Occipital lobe (tissue), 1 donor: ENCODE measurements at regions not wholly inside any gene's neighbourhood (a gene's known extent, or its start where the extent isn't known, plus 50 kb on each side); places are given as distances from the start of the nearest gene placed in this dataset.

Source experiments
- DNase-seq: peaks from one replicate; lab custom pipeline; 2025; lab: John Stamatoyannopoulos, UW

- DNase-seq: no peak
Observed at GRCh38 chr19:31402529-31403316, 53.5 kb upstream of the TSHZ3 start.

DNA sequence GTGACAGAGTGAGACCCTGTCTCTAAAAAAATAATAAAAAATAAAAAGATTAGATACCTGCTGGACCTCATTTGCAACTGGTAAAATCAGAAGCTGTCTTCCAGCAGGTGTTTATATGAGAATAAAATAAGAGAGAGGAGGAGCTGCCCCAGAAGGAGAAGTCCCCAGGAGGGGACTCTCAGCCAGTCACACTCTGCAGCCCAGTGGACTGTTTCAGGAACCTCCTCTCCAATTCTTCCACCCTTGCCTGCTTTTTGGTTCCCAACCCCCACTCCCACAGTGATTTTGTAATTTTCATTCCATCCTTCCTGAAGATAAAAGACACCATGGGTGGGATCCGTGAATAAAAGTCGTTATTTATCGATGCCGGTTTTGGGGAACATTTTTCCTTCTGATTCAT lies 56.9 kb upstream of the TSHZ3 start:
- DNase-seq: no peak

GRCh38 chr19:31408460-31409124 lies 59.4 kb upstream of the TSHZ3 start:
- DNase-seq: no peak

GRCh38 chr19:31413353-31413752 lies 64.1 kb upstream of the TSHZ3 start:
- no peak for DNase-seq

DNA sequence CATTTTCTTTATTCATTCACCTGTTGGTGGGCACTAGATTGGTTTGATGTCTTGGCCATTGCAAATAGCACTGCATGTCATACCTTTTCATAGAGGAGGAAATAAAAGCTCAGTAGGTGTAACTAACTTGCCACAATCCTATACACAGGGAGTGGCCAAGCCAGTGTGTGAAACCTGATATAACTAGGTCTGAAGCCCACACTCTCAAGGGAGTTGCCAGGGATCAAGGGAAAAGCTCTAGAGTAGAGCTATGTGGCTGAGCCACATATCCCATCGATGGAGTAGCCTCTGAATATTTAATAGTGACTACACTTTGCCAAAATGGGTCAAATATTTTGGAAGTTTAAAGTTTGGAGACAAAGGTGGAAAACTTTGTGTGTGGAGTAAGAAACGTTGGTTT lies 66.1 kb upstream of the TSHZ3 start:
- no peak for DNase-seq

DNA sequence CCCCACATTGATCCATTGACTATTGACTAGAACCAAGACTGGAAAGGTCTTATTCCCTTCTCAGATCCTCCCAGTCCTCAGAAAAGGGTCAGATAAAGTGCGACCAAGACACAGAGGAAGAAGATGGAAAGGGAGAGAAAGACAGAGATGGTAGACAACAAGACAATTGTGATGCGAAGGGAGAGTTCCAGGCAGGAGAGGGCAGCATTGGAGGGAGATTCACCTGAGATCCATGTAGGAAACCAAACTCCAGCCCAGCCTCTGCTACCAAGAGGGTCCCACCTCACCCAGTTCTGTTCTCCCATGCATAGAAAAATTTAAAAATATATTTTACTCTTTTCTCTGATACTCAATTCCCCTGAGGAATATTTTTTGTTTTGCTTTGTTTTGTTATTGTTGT lies 67.3 kb upstream of the TSHZ3 start:
- no peak for DNase-seq

- no peak for DNase-seq
Observed at GRCh38 chr19:31418055-31418454, 68.8 kb upstream of the TSHZ3 start.

GRCh38 chr19:31418692-31419430 lies 69.6 kb upstream of the TSHZ3 start:
- DNase-seq: no peak

DNA sequence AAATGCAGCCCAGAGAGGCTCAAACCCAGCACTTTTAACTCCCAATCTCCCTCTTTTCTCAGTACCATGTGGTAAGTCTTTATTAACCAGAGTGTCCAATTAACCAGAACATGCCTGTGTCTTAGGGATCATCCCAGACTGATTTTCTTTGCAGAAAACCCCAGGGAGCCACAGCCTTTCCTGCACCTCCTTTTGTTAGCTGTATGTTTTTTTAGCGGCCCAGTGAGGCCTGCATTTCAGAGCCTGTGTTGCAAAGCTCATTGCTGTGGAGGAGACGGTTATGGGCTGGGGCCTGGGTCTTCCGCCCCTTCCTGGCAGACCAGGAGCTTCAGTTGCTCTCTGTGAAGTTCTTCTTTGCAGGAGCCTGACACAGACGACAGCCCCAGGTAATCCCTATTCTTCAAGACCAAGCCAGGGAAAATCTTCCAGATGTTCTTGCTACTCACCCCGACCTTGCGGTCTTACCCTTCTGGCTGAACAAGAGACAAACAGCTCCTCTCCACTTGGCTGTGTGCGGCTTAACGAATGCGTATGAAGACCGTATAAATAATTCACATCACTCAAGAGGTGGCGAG lies 70.7 kb upstream of the TSHZ3 start:
- no peak for DNase-seq

DNA sequence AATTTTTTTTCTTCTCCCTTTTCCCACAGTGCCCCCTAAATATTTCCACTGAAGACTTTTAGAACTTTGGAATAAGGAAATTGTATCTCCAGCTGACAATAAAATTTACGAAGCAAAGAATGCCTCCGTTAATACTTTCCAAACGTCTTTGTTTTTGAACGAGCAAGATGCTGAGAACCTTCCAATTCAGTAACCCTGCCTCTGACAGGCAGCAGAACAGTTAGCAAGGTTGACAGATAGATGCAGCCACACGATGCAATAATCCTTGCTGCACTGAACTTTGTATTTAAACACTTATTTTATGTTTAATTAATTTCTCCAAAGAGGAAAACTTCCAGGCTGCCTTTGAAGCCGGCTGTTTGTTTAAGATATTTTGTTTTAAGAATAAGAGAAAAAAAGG lies 71.8 kb upstream of the TSHZ3 start:
- DNase-seq: no peak

DNA sequence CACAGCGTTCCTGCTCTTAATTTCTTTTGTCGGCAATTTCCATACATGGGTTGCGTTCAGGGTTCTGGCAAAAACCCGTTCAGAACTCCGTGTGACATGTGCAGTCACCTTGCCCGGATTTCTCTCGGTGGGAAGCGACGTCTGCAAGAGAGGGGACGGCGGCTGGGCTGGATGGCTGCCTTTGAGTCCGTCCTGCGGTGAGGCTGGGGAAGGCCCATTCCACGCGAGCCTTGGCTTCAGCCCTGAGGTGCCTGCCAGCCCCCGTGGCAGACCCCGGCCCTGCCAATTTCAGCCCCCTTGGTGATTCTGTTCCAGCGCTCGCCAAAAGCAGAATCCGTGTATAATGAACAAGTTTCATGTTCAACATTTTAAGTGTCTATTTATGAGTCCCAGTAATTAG lies 72.6 kb upstream of the TSHZ3 start:
- no peak for DNase-seq

DNA sequence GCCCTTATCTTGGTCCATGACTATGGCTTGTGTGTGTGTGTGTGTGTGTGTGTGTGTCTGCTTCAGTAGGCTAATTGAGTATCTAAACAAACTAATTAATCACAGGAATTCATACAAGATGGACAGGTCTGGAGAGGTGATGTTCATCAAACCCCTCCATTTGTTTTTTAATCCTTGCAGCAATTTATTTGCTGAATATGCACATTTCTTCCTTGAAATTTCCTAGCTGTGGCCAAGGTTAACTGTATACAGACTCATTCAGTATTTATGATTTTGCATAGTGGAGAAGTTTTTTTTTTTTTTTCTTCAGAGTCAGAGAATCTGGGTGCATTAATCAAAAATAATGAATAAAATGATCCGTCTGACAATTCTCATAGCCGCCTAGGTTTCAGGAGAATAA lies 74.7 kb upstream of the TSHZ3 start:
- DNase-seq: no peak

DNA sequence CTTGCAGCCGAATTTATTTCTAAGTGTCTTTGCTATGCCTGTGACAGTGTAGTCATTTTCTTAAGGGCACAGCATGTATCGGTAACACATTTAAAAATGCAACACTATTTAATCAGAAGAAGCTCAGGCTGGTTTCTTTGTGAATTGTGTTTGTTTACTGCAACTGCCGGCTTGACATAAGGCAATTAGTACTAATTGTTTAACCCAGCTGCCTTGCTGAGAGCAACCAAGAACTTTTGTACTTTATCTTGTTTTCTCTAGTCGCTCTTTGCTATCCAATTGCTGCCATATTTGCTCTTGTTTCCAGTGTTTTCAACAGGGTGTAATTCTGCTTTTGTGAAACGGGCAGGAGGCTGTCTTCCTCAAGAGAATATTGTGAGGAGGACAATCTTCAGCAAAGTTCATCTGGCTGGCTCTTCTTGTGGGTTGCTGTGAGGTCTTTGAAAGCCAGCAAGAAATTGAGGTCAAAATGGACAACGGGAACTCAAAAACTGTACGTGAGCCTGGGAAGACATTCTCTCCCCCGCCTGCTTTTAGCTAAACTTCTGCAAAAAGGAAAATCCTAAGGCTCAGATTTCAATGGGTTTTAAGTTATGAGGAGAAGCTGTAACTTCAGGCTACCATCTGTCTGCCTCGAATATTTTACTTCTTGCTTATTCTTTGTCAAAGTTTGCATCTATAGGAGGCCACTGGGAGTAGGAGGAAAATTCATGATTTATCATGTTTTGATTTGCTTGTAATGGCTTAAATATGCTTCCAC lies 75.8 kb upstream of the TSHZ3 start:
- DNase-seq: no peak

DNA sequence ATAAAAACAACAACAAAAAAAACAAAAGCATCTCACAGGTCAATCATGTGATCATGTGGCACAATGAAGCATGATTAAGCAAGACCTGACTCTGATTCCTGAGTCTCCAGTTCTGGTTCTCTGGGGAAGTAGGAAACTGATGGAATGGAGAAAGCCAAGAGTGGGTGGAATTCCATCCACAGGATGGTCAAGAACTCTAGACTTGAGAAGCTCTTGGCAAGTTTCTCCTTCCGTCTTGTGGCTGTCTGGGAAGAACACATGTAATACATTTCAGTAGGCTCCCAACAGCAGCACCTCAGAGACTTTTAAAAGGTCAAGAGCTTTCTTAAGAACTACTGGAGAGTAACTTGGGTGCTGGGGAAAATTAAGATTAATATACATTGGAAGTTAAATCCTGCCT lies 78.6 kb upstream of the TSHZ3 start:
- DNase-seq: no peak

DNA sequence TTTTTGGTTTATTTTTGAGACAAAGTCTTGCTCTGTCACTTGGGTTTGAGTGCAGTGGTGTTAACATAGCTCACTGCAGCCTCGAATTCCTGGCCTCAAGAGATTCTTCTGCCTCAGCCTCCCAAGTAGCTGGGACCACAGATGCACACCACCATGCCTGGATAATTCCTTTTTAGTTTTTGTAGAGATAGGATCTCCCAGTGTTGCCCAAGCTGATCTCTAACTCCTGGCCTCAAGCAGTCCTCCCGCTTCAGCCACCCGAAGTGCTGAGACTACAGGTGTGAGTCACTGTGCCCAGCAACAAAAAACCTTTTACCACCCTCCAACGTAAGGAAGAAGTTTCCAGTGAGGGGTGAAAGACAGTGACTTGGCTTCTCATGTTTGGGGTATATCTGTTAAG lies 81.1 kb upstream of the TSHZ3 start:
- no peak for DNase-seq

DNA sequence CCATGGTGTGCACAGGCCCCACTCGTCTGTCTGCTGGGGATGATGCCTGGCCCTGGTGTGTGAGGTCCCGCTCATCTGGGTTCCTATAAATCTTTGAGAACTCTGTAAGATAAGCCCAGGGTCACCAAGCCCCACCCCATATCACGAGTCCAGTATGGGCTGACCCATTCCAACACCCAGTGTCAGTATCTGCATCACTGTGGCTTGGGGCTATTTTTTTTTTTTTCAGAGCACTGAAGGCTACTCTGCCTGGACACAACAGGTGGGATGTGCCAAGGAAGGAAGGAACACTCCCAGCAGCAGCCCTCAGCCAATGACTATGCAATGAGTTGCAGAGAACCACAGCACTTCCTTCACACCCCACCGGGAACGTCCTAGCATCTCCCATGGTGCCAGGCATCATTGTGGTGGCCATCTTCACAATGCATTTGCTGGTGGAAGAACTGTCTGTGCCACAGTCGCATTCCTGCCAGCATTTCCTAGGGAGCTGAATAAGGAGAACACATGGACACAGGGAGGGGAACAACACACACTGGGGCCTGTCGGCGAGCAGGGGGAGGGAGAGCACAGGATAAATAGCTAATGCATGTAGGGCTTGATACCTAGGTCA lies 83.1 kb upstream of the TSHZ3 start:
- DNase-seq: no peak

DNA sequence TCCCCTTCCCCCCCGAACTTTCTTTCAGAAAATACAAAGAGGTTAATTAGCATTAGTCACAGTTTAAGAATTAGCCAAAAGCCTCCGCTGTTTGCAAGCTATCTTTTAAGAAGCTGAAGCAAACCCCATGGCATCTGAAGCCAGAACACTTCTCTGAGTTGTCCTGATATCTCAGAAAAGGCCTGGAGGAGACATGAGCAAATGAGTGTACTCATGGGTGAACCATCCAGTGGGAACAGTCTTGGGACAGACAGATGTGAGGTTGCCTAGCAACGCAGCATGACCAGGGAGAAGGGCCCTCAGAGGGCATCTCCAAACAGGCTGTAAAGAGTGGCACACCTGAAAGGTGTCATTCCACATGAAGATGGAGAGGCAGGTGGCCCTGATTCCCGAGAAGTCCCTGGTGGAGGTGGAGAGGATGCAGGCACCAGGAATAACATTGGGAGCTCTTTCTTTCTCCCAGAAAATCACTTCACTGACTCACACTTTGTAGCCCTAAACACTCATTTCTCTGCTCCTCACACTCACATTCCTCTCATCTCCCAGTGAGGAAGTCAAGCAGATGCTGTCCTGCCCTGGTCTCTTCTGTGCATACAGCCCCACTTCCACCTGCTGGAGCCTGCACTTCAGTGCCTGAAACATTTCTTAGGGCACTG lies 87.0 kb upstream of the TSHZ3 start:
- no peak for DNase-seq

DNA sequence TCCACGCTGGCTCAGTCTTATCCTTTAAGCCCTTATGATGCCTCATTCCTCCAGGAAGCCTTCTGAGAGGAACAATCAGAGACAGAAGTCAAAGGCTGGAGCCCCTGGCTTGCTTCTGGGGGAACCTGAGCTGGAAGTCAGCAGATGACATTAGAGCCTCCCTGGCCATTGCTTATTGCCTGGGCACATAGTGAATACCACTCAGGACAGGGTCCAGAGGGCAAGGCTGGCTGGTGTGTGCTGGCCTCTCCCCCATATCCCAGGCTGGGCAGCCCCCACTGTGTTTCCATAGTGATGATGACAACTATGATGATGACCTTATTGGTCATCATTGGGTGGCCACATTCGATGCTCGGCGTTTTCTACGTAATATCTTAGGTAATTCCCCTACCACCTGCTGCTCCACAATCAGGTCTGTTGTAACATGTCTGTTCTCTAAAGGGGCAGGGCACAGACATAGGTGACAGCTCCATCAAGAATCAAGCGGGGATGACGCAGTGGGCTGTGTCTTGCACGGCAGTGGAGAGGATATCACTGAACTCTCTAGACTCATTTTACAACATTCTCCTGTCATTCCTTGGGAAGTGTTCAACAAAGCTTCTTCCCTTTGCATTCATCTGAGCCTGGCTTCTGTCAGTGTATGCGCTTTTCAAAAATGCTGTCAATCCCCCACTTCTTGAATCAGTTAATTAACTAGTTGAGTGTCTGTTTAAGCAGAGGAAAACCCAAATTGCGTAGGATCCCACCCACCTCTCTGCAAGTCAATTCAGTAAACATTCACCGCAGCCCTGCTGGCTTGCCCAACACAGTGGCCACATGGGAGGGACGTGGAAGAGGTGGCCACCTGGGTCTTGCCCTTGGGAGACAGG lies 89.4 kb upstream of the TSHZ3 start:
- DNase-seq: no peak

GRCh38 chr19:31439270-31439573 lies 90.0 kb upstream of the TSHZ3 start:
- DNase-seq: no peak

- no peak for DNase-seq
Observed at GRCh38 chr19:31444931-31445330, 95.7 kb upstream of the TSHZ3 start.
